ENCODE measurements at regions not wholly inside any gene's neighbourhood (a gene's known extent, or its start where the extent isn't known, plus 50 kb on each side); places are given as distances from the start of the nearest gene placed in this dataset.

GRCh38 chr13:73961181-73961580, 173.0 kb downstream of the KLF12 start:
- no peak for DNase-seq

- DNase-seq = no peak
Observed at GRCh38 chr13:73960474-73960873, 173.7 kb downstream of the KLF12 start.

DNA sequence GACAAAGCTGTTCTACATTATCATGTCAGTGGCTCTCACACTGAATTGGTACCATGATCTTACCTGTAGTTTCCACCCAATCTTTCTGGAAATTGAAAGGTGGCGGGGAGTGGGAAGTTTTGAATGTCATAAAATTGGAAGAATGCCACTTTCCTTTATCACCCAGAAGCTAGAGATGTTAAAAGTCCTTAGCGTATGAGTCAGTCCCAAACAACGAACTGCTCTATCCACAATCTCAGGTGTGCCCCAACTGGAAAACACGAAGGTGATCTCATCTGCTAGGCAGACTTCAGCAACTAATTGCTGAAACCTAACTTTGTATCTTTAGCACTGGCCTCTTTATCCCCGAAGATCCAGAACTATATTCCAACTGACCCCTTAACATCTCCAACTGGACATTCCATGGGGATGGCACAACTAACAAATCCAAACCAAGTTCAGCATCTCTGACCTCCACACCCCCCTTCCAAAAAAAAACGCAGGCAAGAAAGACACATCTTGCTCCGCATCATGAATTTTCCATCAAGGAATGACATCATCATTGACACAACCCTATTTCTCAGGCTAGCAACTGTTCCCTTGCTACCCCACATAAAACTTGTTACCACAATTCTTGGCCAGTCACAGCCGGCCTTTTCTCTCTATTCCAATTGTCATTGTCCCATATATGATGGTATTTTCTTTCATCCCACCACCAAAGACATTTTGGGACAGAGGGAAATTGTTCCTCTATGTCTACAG, 175.4 kb downstream of the KLF12 start:
- no peak for DNase-seq

GRCh38 chr13:73957889-73958288, 176.3 kb downstream of the KLF12 start:
- no peak for DNase-seq

GRCh38 chr13:73956795-73957408, 177.3 kb downstream of the KLF12 start:
- no peak for DNase-seq

GRCh38 chr13:73955977-73956500, 178.2 kb downstream of the KLF12 start:
- no peak for DNase-seq

DNA sequence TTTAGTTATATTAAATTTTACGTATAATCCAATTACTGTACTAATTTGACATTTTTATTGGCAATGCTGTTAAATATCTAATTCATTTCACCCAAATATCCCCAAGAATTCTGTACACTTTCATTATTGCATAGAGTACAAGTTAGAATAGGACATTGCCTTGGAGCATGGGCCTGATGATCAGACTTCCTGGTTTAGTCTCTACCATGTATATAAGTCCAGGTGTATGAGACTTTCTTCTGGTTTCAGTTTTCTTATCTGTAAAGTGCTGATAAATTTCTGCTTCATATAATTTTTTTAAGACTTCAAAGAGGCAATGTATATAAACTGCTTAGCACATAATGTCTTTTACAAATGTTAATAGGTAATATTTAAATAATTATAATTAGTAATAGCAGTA, 179.4 kb downstream of the KLF12 start:
- DNase-seq = no peak

DNA sequence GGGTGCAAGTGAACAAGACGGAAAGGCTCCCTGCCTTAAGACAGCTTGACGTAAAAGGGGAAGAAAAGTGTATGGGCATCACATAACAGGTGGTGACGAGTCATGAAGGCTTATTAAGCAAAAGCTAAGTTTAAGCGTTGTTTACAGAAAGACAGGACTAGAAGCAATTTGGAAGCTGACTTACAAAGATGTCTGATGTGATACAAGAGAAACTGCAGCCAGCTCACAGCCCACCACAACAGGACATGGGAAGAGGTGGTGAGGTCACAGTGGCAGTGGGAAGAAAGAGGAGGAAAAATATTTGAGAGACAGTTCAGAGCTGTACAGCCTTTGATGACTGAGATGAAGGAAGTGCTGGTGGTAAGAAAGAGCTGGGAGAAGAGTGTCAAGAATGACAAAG, 181.6 kb downstream of the KLF12 start:
- DNase-seq = no peak

GRCh38 chr13:73948848-73949529, 185.2 kb downstream of the KLF12 start:
- DNase-seq = no peak

- DNase-seq = no peak
Observed at GRCh38 chr13:73945871-73946270, 188.3 kb downstream of the KLF12 start.

GRCh38 chr13:73945382-73945781, 188.8 kb downstream of the KLF12 start:
- no peak for DNase-seq

DNA sequence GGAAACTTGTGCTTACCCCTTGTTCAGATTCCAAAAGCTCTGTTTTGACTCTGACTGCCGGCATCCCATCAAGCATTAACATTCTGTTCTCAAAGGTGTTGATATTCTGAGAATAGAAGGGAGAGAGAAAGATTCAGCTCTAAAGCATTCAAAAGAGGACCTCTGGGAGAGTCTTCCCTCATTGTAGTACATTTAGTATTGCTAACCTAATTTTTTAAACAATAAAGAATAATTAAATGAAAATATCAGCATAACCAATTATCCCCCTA, 190.3 kb downstream of the KLF12 start:
- DNase-seq = no peak

DNA sequence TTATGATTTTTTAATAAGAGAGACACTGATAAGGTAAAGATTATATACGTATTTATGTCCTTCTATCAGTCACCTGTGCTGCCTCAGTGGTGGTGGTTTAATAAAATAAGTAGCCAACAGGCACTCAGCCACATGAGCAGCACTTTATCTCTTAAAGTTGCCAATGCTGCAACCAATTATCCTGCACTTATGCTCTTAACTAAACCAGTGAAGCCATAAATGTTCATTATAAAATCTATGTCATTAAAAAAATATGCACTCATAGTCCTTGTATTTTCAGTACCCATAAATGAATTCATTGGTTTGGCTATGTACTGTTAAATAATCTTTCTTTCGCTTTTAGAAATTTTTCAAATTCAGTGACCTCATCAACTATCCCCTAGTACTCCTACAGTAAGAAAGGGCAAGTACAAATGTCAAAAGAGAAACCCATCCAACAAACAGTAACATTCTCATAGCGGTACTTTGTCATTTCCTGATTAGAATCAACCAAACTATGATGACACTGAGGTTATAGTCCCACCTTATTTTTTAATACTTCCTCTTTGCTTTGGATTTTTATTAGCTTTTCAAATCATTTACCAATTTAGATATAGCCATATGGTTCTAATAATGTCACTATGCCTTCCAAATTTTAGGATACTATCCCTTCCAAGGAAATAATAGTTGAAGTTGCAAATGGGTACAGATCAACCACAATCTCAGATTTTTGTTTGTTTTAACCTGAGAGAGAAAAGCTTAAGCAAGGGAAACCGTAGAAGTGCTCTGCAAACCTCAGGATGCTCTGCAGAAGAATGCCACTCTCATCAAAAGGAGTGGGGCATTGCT, 190.9 kb downstream of the KLF12 start:
- DNase-seq = no peak

DNA sequence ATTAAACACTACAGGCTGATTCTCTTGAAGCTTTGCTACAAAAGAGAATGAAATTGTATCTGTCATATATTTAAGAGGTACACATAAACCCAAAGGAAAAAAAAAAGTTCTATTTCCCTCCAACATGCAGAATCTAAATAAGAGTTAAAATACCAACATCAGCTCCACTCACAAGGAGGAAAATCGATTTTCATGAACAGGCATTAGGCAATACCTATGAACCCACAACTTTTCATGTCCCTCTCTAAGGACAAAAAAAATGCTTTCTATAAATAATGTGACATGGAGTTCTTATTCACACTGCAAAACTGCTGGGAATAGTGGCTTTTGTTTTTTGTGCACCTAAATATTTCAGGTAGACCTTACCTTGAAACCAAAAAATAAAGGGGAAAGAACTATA, 192.5 kb downstream of the KLF12 start:
- no peak for DNase-seq

GRCh38 chr13:73940098-73940497, 194.1 kb downstream of the KLF12 start:
- no peak for DNase-seq

- DNase-seq = no peak
Observed at GRCh38 chr13:73939603-73940002, 194.6 kb downstream of the KLF12 start.

DNA sequence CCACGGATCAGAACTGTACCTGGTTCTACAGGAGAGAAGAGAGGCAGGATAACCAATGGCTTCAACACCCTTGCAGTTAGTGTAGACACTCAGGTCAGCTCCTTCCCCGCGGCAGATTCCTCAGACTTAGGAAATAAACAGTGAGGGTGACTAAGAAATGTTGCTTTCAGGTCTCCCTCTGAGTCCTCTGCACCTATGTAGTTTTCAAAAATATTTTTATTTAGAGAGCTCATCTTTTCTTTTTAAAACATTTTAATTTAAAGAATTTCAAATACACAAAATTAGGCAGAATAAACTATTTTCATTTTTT, 195.2 kb downstream of the KLF12 start:
- no peak for DNase-seq

DNA sequence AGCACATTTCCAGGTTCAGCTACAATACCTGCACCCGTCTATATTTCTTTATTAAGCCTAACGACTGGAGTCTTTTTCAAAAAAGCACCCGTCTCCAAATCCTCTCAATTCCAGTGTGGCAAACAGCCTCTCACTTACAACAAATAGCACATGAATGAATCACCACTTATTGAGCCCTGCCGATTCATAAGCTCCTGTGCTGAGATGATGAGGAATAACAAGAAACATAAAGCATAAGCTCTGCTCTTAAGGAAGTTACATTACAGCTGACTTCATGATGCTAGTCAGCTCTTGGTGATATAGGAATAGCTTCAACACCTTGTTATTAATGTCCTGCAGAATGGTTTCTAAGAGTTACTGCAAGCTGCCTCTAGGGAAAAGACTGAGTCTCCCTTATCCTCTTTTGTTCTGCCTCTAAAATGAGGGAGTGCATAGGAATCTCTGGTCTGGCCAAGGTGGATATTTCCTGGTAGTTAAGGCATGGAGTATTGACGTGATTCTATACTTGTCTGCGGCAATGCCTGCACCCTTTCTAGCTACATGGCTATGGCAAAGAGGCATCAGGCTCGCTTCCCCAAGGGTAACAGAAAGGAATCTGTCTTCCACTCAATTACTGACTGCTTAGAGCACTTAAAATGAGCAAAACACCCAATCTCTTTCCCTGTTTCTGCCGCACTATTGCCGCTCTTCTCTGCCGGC, 195.7 kb downstream of the KLF12 start:
- DNase-seq = no peak

GRCh38 chr13:73937441-73937840, 196.8 kb downstream of the KLF12 start:
- DNase-seq = no peak

DNA sequence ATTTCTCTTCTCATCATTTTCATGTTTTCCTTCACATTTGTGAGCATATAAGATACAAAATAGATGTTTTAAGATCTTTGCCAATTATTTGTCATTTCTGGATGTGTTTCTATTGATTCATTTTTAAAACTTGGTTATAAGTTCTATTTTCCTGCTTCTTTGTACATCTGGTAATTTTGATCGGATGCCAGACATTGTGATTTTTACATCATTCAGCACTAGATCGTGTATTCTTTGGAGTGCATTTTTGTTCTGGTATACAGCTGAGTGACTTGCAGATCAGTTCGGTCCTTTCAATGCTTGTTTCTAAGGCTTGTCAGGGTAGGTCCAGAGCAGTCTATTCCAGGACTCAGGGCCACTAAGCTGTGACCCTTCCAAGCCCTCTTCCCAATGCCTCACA, 198.2 kb downstream of the KLF12 start:
- DNase-seq = no peak

GRCh38 chr13:73934771-73935170, 199.4 kb downstream of the KLF12 start:
- no peak for DNase-seq

DNA sequence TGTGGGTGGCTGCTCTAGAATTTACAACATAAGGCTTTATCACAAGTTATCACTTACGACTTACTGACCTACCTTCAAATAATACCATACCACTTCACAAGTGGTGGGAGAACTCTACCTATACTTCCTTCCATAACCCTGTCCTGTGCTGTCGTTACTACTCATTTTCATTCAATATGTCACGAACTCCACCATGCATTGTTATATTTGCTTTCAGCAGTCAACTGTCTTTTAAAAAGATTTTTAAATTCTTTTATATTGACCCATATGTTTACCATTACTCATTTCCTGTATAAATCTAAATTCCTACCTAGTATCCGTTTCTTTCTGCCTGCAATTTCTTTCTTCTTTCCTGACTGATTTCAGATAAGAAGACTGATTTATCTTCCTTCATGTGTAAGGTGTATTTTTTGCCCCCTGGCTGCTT, 200.0 kb downstream of the KLF12 start:
- DNase-seq = no peak

- no peak for DNase-seq
Observed at GRCh38 chr13:73933795-73934194, 200.4 kb downstream of the KLF12 start.

Measured in CD4-positive, alpha-beta T cell treated with Interleukin-6 for 4 hours (primary cell).